Mesothelial cell of epicardium (in vitro differentiated cells): ENCODE measurements at regions not wholly inside any gene's neighbourhood (a gene's known extent, or its start where the extent isn't known, plus 50 kb on each side); places are given as distances from the start of the nearest gene placed in this dataset.
A peak's percentile ranks its signal among the peaks of the same experiment; 100 is the strongest.

Experiments used
- DNase-seq, 2 experiments: peaks; one replicate each; pipeline ENCODE4 v3.0.0; 2021; ENCODE audit warnings: low spot score in 2 of 2; ENCODE audit not compliant: unreplicated experiment in 2 of 2
- H3K27ac Mint-ChIP-seq: 2 replicates; pipeline ENCODE4 v1.8.0; 2021; ENCODE audit warnings: mixed read lengths
- H3K27me3 Mint-ChIP-seq: 2 replicates; pipeline ENCODE4 v1.8.0; 2021; ENCODE audit warnings: low read depth, mixed read lengths
- H3K36me3 Mint-ChIP-seq: 2 replicates; pipeline ENCODE4 v1.8.0; 2021; ENCODE audit warnings: mixed read lengths
- H3K4me1 Mint-ChIP-seq: 2 replicates; pipeline ENCODE4 v1.8.0; 2021; ENCODE audit warnings: mixed read lengths
- H3K4me3 Mint-ChIP-seq: 2 replicates; pipeline ENCODE4 v1.8.0; 2021; ENCODE audit warnings: mild to moderate bottlenecking, moderate library complexity, mixed read lengths
- H3K9me3 Mint-ChIP-seq: 2 replicates; pipeline ENCODE4 v1.8.0; 2021; ENCODE audit warnings: mixed read lengths
- CTCF ChIP-seq: fragments of 200-600 bp; sonication (generic); IDR thresholded peaks from one replicate; pipeline ENCODE4 v1.5.0; 2021; ENCODE audit warnings: antibody characterized with exemption; ENCODE audit not compliant: unreplicated experiment

GRCh38 chr13:59269476-59269875, 894.3 kb downstream of the DIAPH3 start:
- peaks cover 5% of the 10 kb centered on the region for H3K4me1 Mint-ChIP-seq
- peaks cover 3% of the 10 kb centered on the region for H3K9me3 Mint-ChIP-seq
- H3K27me3 Mint-ChIP-seq: no peaks in the 10 kb centered on the region
- TF ChIP-seq CTCF: no peak
- H3K36me3 Mint-ChIP-seq: no peaks in the 10 kb centered on the region
- DNase-seq: no peak
- H3K4me3 Mint-ChIP-seq: no peak overlapping the region
- no peak overlapping the region for H3K27ac Mint-ChIP-seq

- peaks cover 3% of the 10 kb centered on the region for H3K9me3 Mint-ChIP-seq
- TF ChIP-seq CTCF: no peak
- H3K4me1 Mint-ChIP-seq: peaks cover 11% of the 10 kb centered on the region
- no peak overlapping the region for H3K27ac Mint-ChIP-seq
- no peak for DNase-seq
- no peaks in the 10 kb centered on the region for H3K27me3 Mint-ChIP-seq
- no peaks in the 10 kb centered on the region for H3K36me3 Mint-ChIP-seq
- H3K4me3 Mint-ChIP-seq: no peak overlapping the region
Measured at GRCh38 chr13:59270327-59270726, 893.4 kb downstream of the DIAPH3 start.

- Mint-ChIP-seq H3K36me3 (no peaks in the 10 kb centered on the region), H3K27ac (no peak overlapping the region), H3K9me3 (no peaks in the 10 kb centered on the region), H3K4me1 (peaks cover 34% of the 10 kb centered on the region), H3K27me3 (no peaks in the 10 kb centered on the region), H3K4me3 (no peak overlapping the region)
- no peak for TF ChIP-seq CTCF
- no peak for DNase-seq
Measured at GRCh38 chr13:59274958-59275727, 888.6 kb downstream of the DIAPH3 start.

- Mint-ChIP-seq H3K9me3 (no peaks in the 10 kb centered on the region), H3K27me3 (no peaks in the 10 kb centered on the region), H3K36me3 (no peaks in the 10 kb centered on the region), H3K4me1 (peaks cover 43% of the 10 kb centered on the region), H3K4me3 (no peak overlapping the region), H3K27ac (no peak overlapping the region)
- TF ChIP-seq CTCF: no peak
- no peak for DNase-seq
Measured at GRCh38 chr13:59276436-59276835, 887.3 kb downstream of the DIAPH3 start.

- H3K27ac Mint-ChIP-seq: no peak overlapping the region
- no peak for DNase-seq
- TF ChIP-seq CTCF: no peak
- H3K9me3 Mint-ChIP-seq: no peaks in the 10 kb centered on the region
- H3K4me1 Mint-ChIP-seq: peaks cover 43% of the 10 kb centered on the region
- no peaks in the 10 kb centered on the region for H3K27me3 Mint-ChIP-seq
- H3K4me3 Mint-ChIP-seq: no peak overlapping the region
- H3K36me3 Mint-ChIP-seq: no peaks in the 10 kb centered on the region
Measured at GRCh38 chr13:59277106-59277505, 886.6 kb downstream of the DIAPH3 start.

- TF ChIP-seq CTCF: no peak
- peak overlapping the region; percentile 27 for H3K27ac Mint-ChIP-seq
- H3K27me3 Mint-ChIP-seq: no peaks in the 10 kb centered on the region
- no peak for DNase-seq
- H3K4me1 Mint-ChIP-seq: peaks cover 45% of the 10 kb centered on the region
- H3K9me3 Mint-ChIP-seq: no peaks in the 10 kb centered on the region
- no peaks in the 10 kb centered on the region for H3K36me3 Mint-ChIP-seq
- H3K4me3 Mint-ChIP-seq: no peak overlapping the region
Measured at GRCh38 chr13:59279028-59279427, 884.7 kb downstream of the DIAPH3 start.
